Fibroblast of pulmonary artery (primary cell): ENCODE measurements at regions not wholly inside any gene's neighbourhood (a gene's known extent, or its start where the extent isn't known, plus 50 kb on each side); places are given as distances from the start of the nearest gene placed in this dataset.

Experiments used
- DNase-seq: peaks from one replicate; pipeline ENCODE4 v3.0.0-alpha.2; 2010; ENCODE audit warnings: low read depth
- H3K4me3 ChIP-seq: replicated peaks from 2 replicates; pipeline ENCODE4 v1.5.1; 2011; ENCODE audit warnings: low read depth, mild to moderate bottlenecking, control low read depth, low read length, moderate library complexity
- TF ChIP-seq, protein P1 (sequence below): IDR thresholded peaks from 2 replicates; pipeline ENCODE4 v1.5.1; 2011; ENCODE audit warnings: mild to moderate bottlenecking, control low read depth, low read length, inconsistent platforms; ENCODE audit errors: missing control alignments

GRCh38 chr4:33551244-33551643 is 2693.1 kb downstream of the ARAP2 start:
- H3K4me3 ChIP-seq = no peak overlapping the region
- DNase-seq = no peak
- TF ChIP-seq, protein P1, sequence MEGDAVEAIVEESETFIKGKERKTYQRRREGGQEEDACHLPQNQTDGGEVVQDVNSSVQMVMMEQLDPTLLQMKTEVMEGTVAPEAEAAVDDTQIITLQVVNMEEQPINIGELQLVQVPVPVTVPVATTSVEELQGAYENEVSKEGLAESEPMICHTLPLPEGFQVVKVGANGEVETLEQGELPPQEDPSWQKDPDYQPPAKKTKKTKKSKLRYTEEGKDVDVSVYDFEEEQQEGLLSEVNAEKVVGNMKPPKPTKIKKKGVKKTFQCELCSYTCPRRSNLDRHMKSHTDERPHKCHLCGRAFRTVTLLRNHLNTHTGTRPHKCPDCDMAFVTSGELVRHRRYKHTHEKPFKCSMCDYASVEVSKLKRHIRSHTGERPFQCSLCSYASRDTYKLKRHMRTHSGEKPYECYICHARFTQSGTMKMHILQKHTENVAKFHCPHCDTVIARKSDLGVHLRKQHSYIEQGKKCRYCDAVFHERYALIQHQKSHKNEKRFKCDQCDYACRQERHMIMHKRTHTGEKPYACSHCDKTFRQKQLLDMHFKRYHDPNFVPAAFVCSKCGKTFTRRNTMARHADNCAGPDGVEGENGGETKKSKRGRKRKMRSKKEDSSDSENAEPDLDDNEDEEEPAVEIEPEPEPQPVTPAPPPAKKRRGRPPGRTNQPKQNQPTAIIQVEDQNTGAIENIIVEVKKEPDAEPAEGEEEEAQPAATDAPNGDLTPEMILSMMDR = no peak

- no peak overlapping the region for H3K4me3 ChIP-seq
- DNase-seq = no peak
- TF ChIP-seq, protein P1 = no peak
Observed at GRCh38 chr4:33561259-33561658, 2683.1 kb downstream of the ARAP2 start.

- no peak overlapping the region for H3K4me3 ChIP-seq
- no peak for DNase-seq
- TF ChIP-seq, protein P1 = no peak
Observed at GRCh38 chr4:33566649-33567048, 2677.7 kb downstream of the ARAP2 start.

- no peak overlapping the region for H3K4me3 ChIP-seq
- no peak for DNase-seq
- TF ChIP-seq, protein P1 = no peak
Observed at GRCh38 chr4:33577791-33578190, 2666.5 kb downstream of the ARAP2 start.

DNA sequence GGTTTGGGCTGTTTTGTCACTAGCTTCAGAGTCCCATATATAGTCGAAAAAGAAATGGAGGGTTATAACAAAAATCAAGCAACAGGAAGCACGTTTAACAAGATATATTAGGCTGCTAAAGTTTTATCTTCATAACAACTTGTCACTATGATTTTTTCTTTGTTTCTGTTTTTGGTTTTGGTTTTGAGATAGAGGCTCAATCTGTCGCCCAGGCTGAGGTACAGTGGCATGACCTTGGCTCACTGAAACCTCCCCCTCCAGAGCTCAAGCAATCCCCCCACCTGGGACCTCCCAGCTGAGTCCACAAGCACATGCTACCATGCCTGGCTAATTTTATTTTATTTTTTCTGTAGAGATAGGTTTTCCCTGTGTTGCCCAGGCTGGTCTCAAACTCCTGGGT is 2664.4 kb downstream of the ARAP2 start:
- TF ChIP-seq, protein P1 = no peak
- DNase-seq = no peak
- H3K4me3 ChIP-seq = no peak overlapping the region

GRCh38 chr4:33592701-33593100 is 2651.6 kb downstream of the ARAP2 start:
- H3K4me3 ChIP-seq = no peak overlapping the region
- DNase-seq = peak; percentile 8
- TF ChIP-seq, protein P1 = no peak

DNA sequence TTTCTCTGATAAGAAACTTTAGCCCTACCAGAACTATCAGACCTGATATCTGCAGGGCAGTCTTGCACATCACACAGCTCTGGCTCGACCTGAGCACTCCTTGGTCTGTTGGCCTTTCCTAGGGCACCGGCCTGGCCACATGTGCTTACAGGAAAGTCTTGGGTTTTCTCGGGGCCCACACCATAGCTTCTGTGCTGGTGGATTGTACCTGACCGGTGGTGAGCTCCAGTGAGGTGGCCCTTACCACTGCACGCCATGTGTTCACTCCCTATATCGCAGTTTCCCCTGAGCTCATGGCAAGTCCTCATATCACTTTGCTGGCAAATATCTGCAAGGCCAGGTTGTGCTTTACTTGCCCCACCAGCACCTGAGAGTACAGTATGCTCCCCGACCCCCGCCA is 2637.4 kb downstream of the ARAP2 start:
- no peak for DNase-seq
- TF ChIP-seq, protein P1 = no peak
- H3K4me3 ChIP-seq = no peak overlapping the region
